Upper lobe of left lung (tissue), 4 donors: ENCODE measurements at regions not wholly inside any gene's neighbourhood (a gene's known extent, or its start where the extent isn't known, plus 50 kb on each side); places are given as distances from the start of the nearest gene placed in this dataset.
"Not testable (repeated sequence)": the region's sequence is repeated elsewhere in the genome, so short reads cannot be mapped to it uniquely, and the experiment has no call there.

Experiments
- EP300 ChIP-seq, 4 donors: sonication (generic); formaldehyde crosslinking; IDR thresholded peaks; one replicate each; pipeline ENCODE4 v1.5.1; 2017; ENCODE audit warnings: antibody characterized with exemption in 4 of 4, control low read depth in 2 of 4
- TF ChIP-seq, protein P1 (sequence below), 6 experiments: fragments of 450-650 bp in 4 of 6; fragments of 200-600 bp in 2 of 6; sonication (generic) in 2 of 6; IDR thresholded peaks; one replicate each; pipeline ENCODE4 v1.5.1; 2016 to 2019; ENCODE audit warnings: antibody characterized with exemption in 6 of 6

DNA sequence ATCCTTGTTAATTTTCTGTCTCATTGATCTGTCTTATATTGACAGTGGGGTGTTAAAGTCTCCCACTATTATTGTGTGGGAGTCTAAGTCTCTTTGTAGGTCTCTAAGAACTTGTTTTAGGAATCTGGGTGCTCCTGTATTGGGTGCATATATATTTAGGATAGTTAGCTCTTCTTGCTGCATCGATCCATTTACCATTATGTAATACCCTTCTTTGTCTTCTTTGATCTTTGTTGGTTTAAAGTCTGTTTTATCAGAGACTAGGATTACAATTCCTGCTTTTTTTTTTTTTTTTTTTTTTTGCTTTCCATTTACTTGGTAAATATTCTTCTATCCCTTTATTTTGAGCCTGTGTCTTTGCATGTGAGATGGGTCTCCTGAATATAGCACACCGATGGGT lies 176.6 kb upstream of the SRD5A2 start:
- TF ChIP-seq, protein P1, sequence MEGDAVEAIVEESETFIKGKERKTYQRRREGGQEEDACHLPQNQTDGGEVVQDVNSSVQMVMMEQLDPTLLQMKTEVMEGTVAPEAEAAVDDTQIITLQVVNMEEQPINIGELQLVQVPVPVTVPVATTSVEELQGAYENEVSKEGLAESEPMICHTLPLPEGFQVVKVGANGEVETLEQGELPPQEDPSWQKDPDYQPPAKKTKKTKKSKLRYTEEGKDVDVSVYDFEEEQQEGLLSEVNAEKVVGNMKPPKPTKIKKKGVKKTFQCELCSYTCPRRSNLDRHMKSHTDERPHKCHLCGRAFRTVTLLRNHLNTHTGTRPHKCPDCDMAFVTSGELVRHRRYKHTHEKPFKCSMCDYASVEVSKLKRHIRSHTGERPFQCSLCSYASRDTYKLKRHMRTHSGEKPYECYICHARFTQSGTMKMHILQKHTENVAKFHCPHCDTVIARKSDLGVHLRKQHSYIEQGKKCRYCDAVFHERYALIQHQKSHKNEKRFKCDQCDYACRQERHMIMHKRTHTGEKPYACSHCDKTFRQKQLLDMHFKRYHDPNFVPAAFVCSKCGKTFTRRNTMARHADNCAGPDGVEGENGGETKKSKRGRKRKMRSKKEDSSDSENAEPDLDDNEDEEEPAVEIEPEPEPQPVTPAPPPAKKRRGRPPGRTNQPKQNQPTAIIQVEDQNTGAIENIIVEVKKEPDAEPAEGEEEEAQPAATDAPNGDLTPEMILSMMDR (IDR thresholded peaks at IDR 0.05) = not testable (repeated sequence)
- TF ChIP-seq EP300 (IDR thresholded peaks at IDR 0.05) = not testable (repeated sequence)
